GM18519 (cell line): ENCODE measurements at regions not wholly inside any gene's neighbourhood (a gene's known extent, or its start where the extent isn't known, plus 50 kb on each side); places are given as distances from the start of the nearest gene placed in this dataset.

ENCODE experiments used
- ATAC-seq: cut with Tn5 transposase; IDR thresholded peaks from one replicate; pipeline ENCODE4 v1.9.1; 2021; ENCODE audit warnings: mild to moderate bottlenecking, moderate library complexity; ENCODE audit not compliant: unreplicated experiment, low FRiP score

- ATAC-seq: no peak
Observed at GRCh38 chr13:99911965-99912566, 59.5 kb downstream of the ZIC5 start.

GRCh38 chr13:99911069-99911964 lies 60.2 kb downstream of the ZIC5 start:
- ATAC-seq: no peak

GRCh38 chr13:99909836-99910619 lies 61.5 kb downstream of the ZIC5 start:
- ATAC-seq: no peak

- ATAC-seq: no peak
Observed at GRCh38 chr13:99909097-99909835, 62.3 kb downstream of the ZIC5 start.

- no peak for ATAC-seq
Observed at GRCh38 chr13:99908140-99908803, 63.3 kb downstream of the ZIC5 start.

- ATAC-seq: no peak
Observed at GRCh38 chr13:99907627-99908026, 63.9 kb downstream of the ZIC5 start.

- no peak for ATAC-seq
Observed at GRCh38 chr13:99907038-99907437, 64.5 kb downstream of the ZIC5 start.

GRCh38 chr13:99905814-99906213 lies 65.8 kb downstream of the ZIC5 start:
- ATAC-seq: no peak

GRCh38 chr13:99905224-99905623 lies 66.3 kb downstream of the ZIC5 start:
- no peak for ATAC-seq

GRCh38 chr13:99903140-99903539 lies 68.4 kb downstream of the ZIC5 start:
- no peak for ATAC-seq

- ATAC-seq: no peak
Observed at GRCh38 chr13:99902657-99903056, 68.9 kb downstream of the ZIC5 start.

- no peak for ATAC-seq
Observed at GRCh38 chr13:99900960-99901359, 70.6 kb downstream of the ZIC5 start.

- ATAC-seq: no peak
Observed at GRCh38 chr13:99898421-99898820, 73.1 kb downstream of the ZIC5 start.

- no peak for ATAC-seq
Observed at GRCh38 chr13:99897076-99897440, 74.5 kb downstream of the ZIC5 start.

- no peak for ATAC-seq
Observed at GRCh38 chr13:99896369-99897075, 75.0 kb downstream of the ZIC5 start.

- no peak for ATAC-seq
Observed at GRCh38 chr13:99895444-99896368, 75.9 kb downstream of the ZIC5 start.

- no peak for ATAC-seq
Observed at GRCh38 chr13:99894840-99895443, 76.6 kb downstream of the ZIC5 start.
